ENCODE measurements at regions not wholly inside any gene's neighbourhood (a gene's known extent, or its start where the extent isn't known, plus 50 kb on each side); places are given as distances from the start of the nearest gene placed in this dataset.

DNA sequence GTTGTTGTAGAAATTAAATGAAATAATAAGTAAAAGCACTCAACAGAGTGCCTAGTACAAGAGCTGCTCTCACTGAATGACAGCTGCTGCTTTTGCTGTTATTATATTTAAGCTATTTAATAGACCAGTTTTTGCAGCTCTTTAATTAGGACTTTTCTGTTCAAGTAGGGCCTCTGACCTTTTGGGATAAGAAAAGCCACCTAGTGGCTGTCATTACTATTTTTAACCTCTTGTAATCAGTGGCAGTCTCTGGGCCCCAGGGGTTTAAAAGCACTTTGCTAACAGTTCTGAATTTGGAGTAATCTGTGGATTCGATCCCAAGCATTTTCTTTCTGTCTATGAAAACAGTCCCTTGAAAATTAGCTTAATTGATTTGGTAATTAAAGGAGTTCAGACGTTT, 121.1 kb downstream of the NUDT12 start:
- Histone ChIP-seq H3K4me1 (ENCODE audit: insufficient read depth, insufficient read length) (no peaks in the 10 kb centered on the region), H3K27me3 (ENCODE audit: insufficient read depth, insufficient read length) (no peaks in the 10 kb centered on the region), H3K9ac (ENCODE audit: insufficient read length, low read depth) (no peak overlapping the region), H3K9me3 (ENCODE audit: insufficient read depth, low read length) (no peaks in the 10 kb centered on the region), H3K36me3 (ENCODE audit: insufficient read depth, insufficient read length, low read length) (no peaks in the 10 kb centered on the region), H3K4me3 (ENCODE audit: insufficient read length, low read depth) (no peak overlapping the region)
- TF ChIP-seq SUZ12 (IDR thresholded peaks at IDR 0.05; ENCODE audit: extremely low read depth, insufficient read depth, insufficient read length) (no peak), ZNF274 (IDR thresholded peaks at IDR 0.05; ENCODE audit: low read depth, low read length) (no peak), YY1 (IDR thresholded peaks at IDR 0.05; ENCODE audit: insufficient read depth, insufficient read length) (no peak)
- DNase-seq (ENCODE audit: low read depth, low spot score), result no peak

GRCh38 chr5:103439007-103439406, 123.6 kb downstream of the NUDT12 start:
- no peak for TF ChIP-seq YY1 (IDR thresholded peaks at IDR 0.05; ENCODE audit: insufficient read depth, insufficient read length)
- no peak for TF ChIP-seq ZNF274 (IDR thresholded peaks at IDR 0.05; ENCODE audit: low read depth, low read length)
- TF ChIP-seq SUZ12 (IDR thresholded peaks at IDR 0.05; ENCODE audit: extremely low read depth, insufficient read depth, insufficient read length), result no peak
- H3K36me3 ChIP-seq (ENCODE audit: insufficient read depth, insufficient read length, low read length), result no peaks in the 10 kb centered on the region
- H3K4me3 ChIP-seq (ENCODE audit: insufficient read length, low read depth), result no peak overlapping the region
- H3K4me1 ChIP-seq (ENCODE audit: insufficient read depth, insufficient read length), result no peaks in the 10 kb centered on the region
- H3K27me3 ChIP-seq (ENCODE audit: insufficient read depth, insufficient read length), result no peaks in the 10 kb centered on the region
- no peak for DNase-seq (ENCODE audit: low read depth, low spot score)
- H3K9me3 ChIP-seq (ENCODE audit: insufficient read depth, low read length), result no peaks in the 10 kb centered on the region
- no peak overlapping the region for H3K9ac ChIP-seq (ENCODE audit: insufficient read length, low read depth)

DNA sequence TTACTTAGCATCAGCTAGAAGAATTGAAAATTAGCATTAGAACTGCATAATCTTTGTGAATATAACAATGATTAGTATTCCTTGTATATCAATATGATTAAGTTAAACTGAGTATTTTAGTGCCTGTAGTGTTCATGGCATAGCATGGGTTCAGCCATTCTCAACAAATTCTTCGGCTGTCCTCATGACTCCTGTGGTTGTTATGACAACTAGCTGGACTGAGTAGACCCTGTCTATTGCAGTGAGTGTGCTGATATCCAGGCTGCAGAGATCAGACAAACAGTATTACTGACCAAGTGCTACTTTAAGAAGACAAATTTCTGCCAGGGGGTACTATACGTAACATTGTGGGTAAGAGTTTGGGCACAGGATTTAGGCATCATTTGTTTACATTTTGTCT, 125.9 kb downstream of the NUDT12 start:
- TF ChIP-seq ZNF274 (IDR thresholded peaks at IDR 0.05; ENCODE audit: low read depth, low read length) (no peak), YY1 (IDR thresholded peaks at IDR 0.05; ENCODE audit: insufficient read depth, insufficient read length) (no peak), SUZ12 (IDR thresholded peaks at IDR 0.05; ENCODE audit: extremely low read depth, insufficient read depth, insufficient read length) (no peak)
- H3K36me3 ChIP-seq (ENCODE audit: insufficient read depth, insufficient read length, low read length), result no peaks in the 10 kb centered on the region
- no peaks in the 10 kb centered on the region for H3K9me3 ChIP-seq (ENCODE audit: insufficient read depth, low read length)
- H3K4me1 ChIP-seq (ENCODE audit: insufficient read depth, insufficient read length), result no peaks in the 10 kb centered on the region
- no peaks in the 10 kb centered on the region for H3K27me3 ChIP-seq (ENCODE audit: insufficient read depth, insufficient read length)
- no peak for DNase-seq (ENCODE audit: low read depth, low spot score)
- no peak overlapping the region for H3K4me3 ChIP-seq (ENCODE audit: insufficient read length, low read depth)
- no peak overlapping the region for H3K9ac ChIP-seq (ENCODE audit: insufficient read length, low read depth)

DNA sequence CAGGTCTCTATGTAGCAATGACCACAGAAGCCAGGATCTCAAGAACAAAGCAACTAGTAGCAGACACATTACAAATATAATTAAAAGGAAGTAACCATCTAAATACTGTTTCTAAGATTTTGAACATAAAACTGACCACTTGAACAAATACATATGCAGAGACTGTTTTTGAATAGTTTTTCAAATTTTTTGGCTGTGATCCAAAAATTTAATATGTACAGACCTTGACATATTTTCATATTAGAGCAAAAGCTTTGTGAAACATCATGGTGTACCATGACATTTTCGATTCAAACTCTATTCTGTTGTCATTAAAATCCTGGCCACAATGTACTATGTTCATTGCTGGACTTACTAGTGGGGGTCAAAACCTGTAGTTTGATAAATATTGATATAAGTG, 126.5 kb downstream of the NUDT12 start:
- no peaks in the 10 kb centered on the region for H3K27me3 ChIP-seq (ENCODE audit: insufficient read depth, insufficient read length)
- TF ChIP-seq ZNF274 (IDR thresholded peaks at IDR 0.05; ENCODE audit: low read depth, low read length) (no peak), YY1 (IDR thresholded peaks at IDR 0.05; ENCODE audit: insufficient read depth, insufficient read length) (no peak), SUZ12 (IDR thresholded peaks at IDR 0.05; ENCODE audit: extremely low read depth, insufficient read depth, insufficient read length) (no peak)
- no peak overlapping the region for H3K4me3 ChIP-seq (ENCODE audit: insufficient read length, low read depth)
- no peaks in the 10 kb centered on the region for H3K4me1 ChIP-seq (ENCODE audit: insufficient read depth, insufficient read length)
- H3K9me3 ChIP-seq (ENCODE audit: insufficient read depth, low read length), result no peaks in the 10 kb centered on the region
- no peaks in the 10 kb centered on the region for H3K36me3 ChIP-seq (ENCODE audit: insufficient read depth, insufficient read length, low read length)
- DNase-seq (ENCODE audit: low read depth, low spot score), result no peak
- H3K9ac ChIP-seq (ENCODE audit: insufficient read length, low read depth), result no peak overlapping the region

- no peaks in the 10 kb centered on the region for H3K27me3 ChIP-seq (ENCODE audit: insufficient read depth, insufficient read length)
- no peaks in the 10 kb centered on the region for H3K36me3 ChIP-seq (ENCODE audit: insufficient read depth, insufficient read length, low read length)
- no peak for DNase-seq (ENCODE audit: low read depth, low spot score)
- no peak overlapping the region for H3K9ac ChIP-seq (ENCODE audit: insufficient read length, low read depth)
- no peaks in the 10 kb centered on the region for H3K9me3 ChIP-seq (ENCODE audit: insufficient read depth, low read length)
- no peak overlapping the region for H3K4me3 ChIP-seq (ENCODE audit: insufficient read length, low read depth)
- H3K4me1 ChIP-seq (ENCODE audit: insufficient read depth, insufficient read length), result no peaks in the 10 kb centered on the region
- TF ChIP-seq YY1 (IDR thresholded peaks at IDR 0.05; ENCODE audit: insufficient read depth, insufficient read length), result no peak
- no peak for TF ChIP-seq SUZ12 (IDR thresholded peaks at IDR 0.05; ENCODE audit: extremely low read depth, insufficient read depth, insufficient read length)
- TF ChIP-seq ZNF274 (IDR thresholded peaks at IDR 0.05; ENCODE audit: low read depth, low read length), result no peak
Observed at GRCh38 chr5:103435136-103435889, 127.3 kb downstream of the NUDT12 start.

- no peak overlapping the region for H3K9ac ChIP-seq (ENCODE audit: insufficient read length, low read depth)
- H3K27me3 ChIP-seq (ENCODE audit: insufficient read depth, insufficient read length), result no peaks in the 10 kb centered on the region
- H3K4me1 ChIP-seq (ENCODE audit: insufficient read depth, insufficient read length), result no peaks in the 10 kb centered on the region
- H3K36me3 ChIP-seq (ENCODE audit: insufficient read depth, insufficient read length, low read length), result no peaks in the 10 kb centered on the region
- H3K4me3 ChIP-seq (ENCODE audit: insufficient read length, low read depth), result no peak overlapping the region
- TF ChIP-seq ZNF274 (IDR thresholded peaks at IDR 0.05; ENCODE audit: low read depth, low read length), result no peak
- TF ChIP-seq YY1 (IDR thresholded peaks at IDR 0.05; ENCODE audit: insufficient read depth, insufficient read length), result no peak
- no peak for TF ChIP-seq SUZ12 (IDR thresholded peaks at IDR 0.05; ENCODE audit: extremely low read depth, insufficient read depth, insufficient read length)
- H3K9me3 ChIP-seq (ENCODE audit: insufficient read depth, low read length), result no peaks in the 10 kb centered on the region
- no peak for DNase-seq (ENCODE audit: low read depth, low spot score)
Observed at GRCh38 chr5:103434057-103434456, 128.5 kb downstream of the NUDT12 start.

- H3K9me3 ChIP-seq (ENCODE audit: insufficient read depth, low read length), result no peaks in the 10 kb centered on the region
- H3K27me3 ChIP-seq (ENCODE audit: insufficient read depth, insufficient read length), result no peaks in the 10 kb centered on the region
- no peak overlapping the region for H3K4me3 ChIP-seq (ENCODE audit: insufficient read length, low read depth)
- no peaks in the 10 kb centered on the region for H3K36me3 ChIP-seq (ENCODE audit: insufficient read depth, insufficient read length, low read length)
- H3K4me1 ChIP-seq (ENCODE audit: insufficient read depth, insufficient read length), result no peaks in the 10 kb centered on the region
- H3K9ac ChIP-seq (ENCODE audit: insufficient read length, low read depth), result no peak overlapping the region
- TF ChIP-seq YY1 (IDR thresholded peaks at IDR 0.05; ENCODE audit: insufficient read depth, insufficient read length), result no peak
- no peak for TF ChIP-seq ZNF274 (IDR thresholded peaks at IDR 0.05; ENCODE audit: low read depth, low read length)
- TF ChIP-seq SUZ12 (IDR thresholded peaks at IDR 0.05; ENCODE audit: extremely low read depth, insufficient read depth, insufficient read length), result no peak
- DNase-seq (ENCODE audit: low read depth, low spot score), result no peak
Observed at GRCh38 chr5:103433211-103433610, 129.4 kb downstream of the NUDT12 start.
